ENCODE measurements at regions not wholly inside any gene's neighbourhood (a gene's known extent, or its start where the extent isn't known, plus 50 kb on each side); places are given as distances from the start of the nearest gene placed in this dataset.
A peak's percentile ranks its signal among the peaks of the same experiment; 100 is the strongest.

GRCh38 chr5:72611118-72611730 is 104.0 kb upstream of the ZNF366 start (continued):
- TF ChIP-seq MGA (IDR thresholded peaks at IDR 0.05) (no peak; the same call in 1 of the 2 replicates), HDAC2 (IDR thresholded peaks at IDR 0.05) (no peak), ZNF76 (CRISPR knock-in tag; IDR thresholded peaks at IDR 0.05; ENCODE audit: borderline replicate concordance) (no peak), PHF8 (IDR thresholded peaks at IDR 0.05; ENCODE audit: borderline replicate concordance, low read length) (no peak), CBFB (CRISPR knock-in tag; IDR thresholded peaks at IDR 0.05) (no peak), E2F1 (CRISPR knock-in tag; IDR thresholded peaks at IDR 0.05) (no peak), IRF1 (CRISPR knock-in tag; IDR thresholded peaks at IDR 0.05; ENCODE audit: borderline replicate concordance) (no peak), CBFA2T3 (IDR thresholded peaks at IDR 0.05) (no peak), E2F6 (IDR thresholded peaks at IDR 0.05; ENCODE audit: borderline replicate concordance in 1 of 2, extremely low read depth in 1 of 2, insufficient read depth in 1 of 2, insufficient read length in 1 of 2, low read depth in 1 of 2, low read length in 1 of 2, poor library complexity in 1 of 2, severe bottlenecking in 1 of 2) (peak in 1 of 2 experiments; percentile 35), ZC3H8 (IDR thresholded peaks at IDR 0.05) (no peak), ESRRA (IDR thresholded peaks at IDR 0.05; ENCODE audit: borderline replicate concordance, low read depth) (no peak)
